Activated CD4-positive, alpha-beta T cell treated with anti-CD3 and anti-CD28 coated beads, Interleukin-2, amount 10 ng/mL, durations not matched to agents 24 days and 14 days (primary cell): ENCODE measurements at regions not wholly inside any gene's neighbourhood (a gene's known extent, or its start where the extent isn't known, plus 50 kb on each side); places are given as distances from the start of the nearest gene placed in this dataset.

Source experiments
- DNase-seq: peaks from one replicate; pipeline ENCODE4 v3.0.0; 2022
- H3K27ac Mint-ChIP-seq: one replicate; pipeline ENCODE4 v1.8.0; 2022; ENCODE audit warnings: mild to moderate bottlenecking, mixed read lengths
- H3K27me3 Mint-ChIP-seq: one replicate; pipeline ENCODE4 v1.8.0; 2022; ENCODE audit warnings: mixed read lengths
- H3K36me3 Mint-ChIP-seq: one replicate; pipeline ENCODE4 v1.8.0; 2022; ENCODE audit warnings: low read depth, mild to moderate bottlenecking, mixed read lengths
- H3K4me1 Mint-ChIP-seq: one replicate; pipeline ENCODE4 v1.8.0; 2021; ENCODE audit warnings: mixed read lengths
- H3K4me3 Mint-ChIP-seq: one replicate; pipeline ENCODE4 v1.8.0; 2022; ENCODE audit warnings: mild to moderate bottlenecking, moderate library complexity, mixed read lengths
- H3K9me3 Mint-ChIP-seq: one replicate; pipeline ENCODE4 v1.8.0; 2021; ENCODE audit warnings: mixed read lengths
- intact Hi-C: fragments of 100-400 bp; cut with micrococcal nuclease; formaldehyde crosslinking; loops from one replicate; pipeline ENCODE4 v1.15.1; 2023

GRCh38 chr5:164002214-164002613, 496.8 kb downstream of the MAT2B start:
- Mint-ChIP-seq H3K27me3 (no peaks in the 10 kb centered on the region), H3K4me1 (no peaks in the 10 kb centered on the region), H3K27ac (no peak overlapping the region), H3K4me3 (no peak overlapping the region), H3K36me3 (no peaks in the 10 kb centered on the region), H3K9me3 (no peaks in the 10 kb centered on the region)
- intact Hi-C loops = no loop called here
- DNase-seq = no peak

- Mint-ChIP-seq H3K36me3 (no peaks in the 10 kb centered on the region), H3K27ac (no peak overlapping the region), H3K9me3 (no peaks in the 10 kb centered on the region), H3K4me1 (no peaks in the 10 kb centered on the region), H3K27me3 (no peaks in the 10 kb centered on the region), H3K4me3 (no peak overlapping the region)
- DNase-seq = no peak
- intact Hi-C loops = no loop called here
These were observed 497.2 kb downstream of the MAT2B start for GRCh38 chr5:164002628-164003027.

- no peaks in the 10 kb centered on the region for H3K9me3 Mint-ChIP-seq
- intact Hi-C loops = no loop called here
- no peaks in the 10 kb centered on the region for H3K27me3 Mint-ChIP-seq
- no peak overlapping the region for H3K27ac Mint-ChIP-seq
- DNase-seq = no peak
- H3K36me3 Mint-ChIP-seq = no peaks in the 10 kb centered on the region
- H3K4me3 Mint-ChIP-seq = no peak overlapping the region
- no peaks in the 10 kb centered on the region for H3K4me1 Mint-ChIP-seq
These were observed 499.7 kb downstream of the MAT2B start for GRCh38 chr5:164005071-164005470.

- Mint-ChIP-seq H3K4me1 (no peaks in the 10 kb centered on the region), H3K27me3 (no peaks in the 10 kb centered on the region), H3K4me3 (no peak overlapping the region), H3K27ac (no peak overlapping the region), H3K9me3 (no peaks in the 10 kb centered on the region), H3K36me3 (no peaks in the 10 kb centered on the region)
- no peak for DNase-seq
- intact Hi-C loops = no loop called here
These were observed 501.6 kb downstream of the MAT2B start for GRCh38 chr5:164007064-164007463.

GRCh38 chr5:164009621-164010020, 504.2 kb downstream of the MAT2B start:
- intact Hi-C loops = loop anchor here (5.0 kb wide), 2 partner anchors 442 to 1198 kb away; no protein-coding TSS in a partner anchor
- Mint-ChIP-seq H3K36me3 (no peaks in the 10 kb centered on the region), H3K27me3 (no peaks in the 10 kb centered on the region), H3K4me3 (no peak overlapping the region), H3K4me1 (no peaks in the 10 kb centered on the region), H3K9me3 (no peaks in the 10 kb centered on the region), H3K27ac (no peak overlapping the region)
- DNase-seq = no peak

GRCh38 chr5:164010900-164011299, 505.5 kb downstream of the MAT2B start:
- Mint-ChIP-seq H3K27ac (no peak overlapping the region), H3K36me3 (no peaks in the 10 kb centered on the region), H3K4me1 (no peaks in the 10 kb centered on the region), H3K27me3 (no peaks in the 10 kb centered on the region), H3K9me3 (no peaks in the 10 kb centered on the region), H3K4me3 (no peak overlapping the region)
- DNase-seq = no peak
- intact Hi-C loops = loop anchor here (5.0 kb wide), 2 partner anchors 444 to 1196 kb away; no protein-coding TSS in a partner anchor

GRCh38 chr5:164012371-164012770, 507.0 kb downstream of the MAT2B start:
- Mint-ChIP-seq H3K27ac (no peak overlapping the region), H3K4me1 (no peaks in the 10 kb centered on the region), H3K36me3 (no peaks in the 10 kb centered on the region), H3K27me3 (no peaks in the 10 kb centered on the region), H3K4me3 (no peak overlapping the region), H3K9me3 (no peaks in the 10 kb centered on the region)
- intact Hi-C loops = loop anchor here (5.0 kb wide), 2 partner anchors 445 to 1195 kb away; no protein-coding TSS in a partner anchor
- no peak for DNase-seq

GRCh38 chr5:164013077-164013670, 507.8 kb downstream of the MAT2B start:
- no peak overlapping the region for H3K4me3 Mint-ChIP-seq
- no peaks in the 10 kb centered on the region for H3K36me3 Mint-ChIP-seq
- H3K27me3 Mint-ChIP-seq = no peaks in the 10 kb centered on the region
- intact Hi-C loops = loop anchor here (1.0 to 5.0 kb wide), 3 partner anchors 446 to 1194 kb away; no protein-coding TSS in a partner anchor
- H3K27ac Mint-ChIP-seq = no peak overlapping the region
- DNase-seq = peak; percentile 79
- H3K4me1 Mint-ChIP-seq = no peaks in the 10 kb centered on the region
- no peaks in the 10 kb centered on the region for H3K9me3 Mint-ChIP-seq

GRCh38 chr5:164020116-164020515, 514.7 kb downstream of the MAT2B start:
- no peak for DNase-seq
- H3K9me3 Mint-ChIP-seq = no peaks in the 10 kb centered on the region
- no peaks in the 10 kb centered on the region for H3K27me3 Mint-ChIP-seq

GRCh38 chr5:164027738-164028137, 522.3 kb downstream of the MAT2B start:
- Mint-ChIP-seq H3K4me3 (no peak overlapping the region), H3K27ac (no peak overlapping the region), H3K36me3 (no peaks in the 10 kb centered on the region), H3K4me1 (no peaks in the 10 kb centered on the region), H3K9me3 (no peaks in the 10 kb centered on the region), H3K27me3 (no peaks in the 10 kb centered on the region)
- intact Hi-C loops = no loop called here
- DNase-seq = no peak

More at GRCh38 chr5:164020116-164020515, 514.7 kb downstream of the MAT2B start:
- Mint-ChIP-seq H3K4me3 (no peak overlapping the region), H3K27ac (no peak overlapping the region), H3K36me3 (no peaks in the 10 kb centered on the region), H3K4me1 (no peaks in the 10 kb centered on the region)
- intact Hi-C loops = no loop called here

- Mint-ChIP-seq H3K4me1 (no peaks in the 10 kb centered on the region), H3K27me3 (no peaks in the 10 kb centered on the region)
- intact Hi-C loops = no loop called here
These were observed 532.8 kb downstream of the MAT2B start for GRCh38 chr5:164038128-164038783.

GRCh38 chr5:164041105-164041504, 535.7 kb downstream of the MAT2B start:
- H3K4me3 Mint-ChIP-seq = no peak overlapping the region
- H3K9me3 Mint-ChIP-seq = no peaks in the 10 kb centered on the region
- H3K27me3 Mint-ChIP-seq = no peaks in the 10 kb centered on the region
- no peak overlapping the region for H3K27ac Mint-ChIP-seq
- H3K36me3 Mint-ChIP-seq = no peaks in the 10 kb centered on the region
- no peaks in the 10 kb centered on the region for H3K4me1 Mint-ChIP-seq
- DNase-seq = no peak
- intact Hi-C loops = no loop called here

More at GRCh38 chr5:164038128-164038783, 532.8 kb downstream of the MAT2B start:
- no peaks in the 10 kb centered on the region for H3K36me3 Mint-ChIP-seq
- H3K27ac Mint-ChIP-seq = no peak overlapping the region
- DNase-seq = no peak
- H3K9me3 Mint-ChIP-seq = no peaks in the 10 kb centered on the region
- no peak overlapping the region for H3K4me3 Mint-ChIP-seq

- DNase-seq = no peak
- Mint-ChIP-seq H3K27ac (no peak overlapping the region), H3K27me3 (no peaks in the 10 kb centered on the region), H3K4me3 (no peak overlapping the region), H3K9me3 (no peaks in the 10 kb centered on the region), H3K36me3 (no peaks in the 10 kb centered on the region), H3K4me1 (no peaks in the 10 kb centered on the region)
- intact Hi-C loops = no loop called here
These were observed 543.0 kb downstream of the MAT2B start for GRCh38 chr5:164048359-164048926.

GRCh38 chr5:164051745-164052144, 546.3 kb downstream of the MAT2B start:
- no peaks in the 10 kb centered on the region for H3K27me3 Mint-ChIP-seq
- H3K36me3 Mint-ChIP-seq = no peaks in the 10 kb centered on the region
- no peaks in the 10 kb centered on the region for H3K9me3 Mint-ChIP-seq
- DNase-seq = no peak
- H3K4me1 Mint-ChIP-seq = no peaks in the 10 kb centered on the region
- H3K27ac Mint-ChIP-seq = no peak overlapping the region
- intact Hi-C loops = no loop called here
- no peak overlapping the region for H3K4me3 Mint-ChIP-seq
